Kidney (tissue), 13 donors: ENCODE measurements at regions not wholly inside any gene's neighbourhood (a gene's known extent, or its start where the extent isn't known, plus 50 kb on each side); places are given as distances from the start of the nearest gene placed in this dataset.

ENCODE experiments used
- DNase-seq, 5 donors: peaks; one replicate each; pipeline ENCODE4 v3.0.0-alpha.2; 2013 to 2020
- FAIRE-seq: peaks from 2 replicates; lab custom pipeline; 2012; peaks lifted over from hg19 to GRCh38; lab: Jason Lieb, UNC
- H3K27ac ChIP-seq, 2 donors: one replicate each; pipeline ENCODE4 v1.7.0; 2013; ENCODE audit warnings: low read depth in 2 of 2, low read length in 2 of 2, inconsistent platforms in 1 of 2
- H3K27me3 ChIP-seq: one replicate; pipeline ENCODE4 v1.7.1; 2013; ENCODE audit warnings: low read length, inconsistent platforms; ENCODE audit not compliant: control insufficient read depth, insufficient read depth
- H3K36me3 ChIP-seq, 3 donors: one replicate each; pipeline versions ENCODE4 v1.7.0 to v1.7.1; 2013; ENCODE audit warnings: low read length in 3 of 3, control low read depth in 1 of 3, inconsistent platforms in 1 of 3; ENCODE audit not compliant: insufficient read depth in 3 of 3, control insufficient read depth in 2 of 3
- H3K4me1 ChIP-seq, 3 donors: one replicate each; pipeline versions ENCODE4 v1.7.0 to v1.7.1; 2013; ENCODE audit warnings: low read length in 3 of 3, inconsistent platforms in 1 of 3, low read depth in 1 of 3; ENCODE audit not compliant: control insufficient read depth in 2 of 3, insufficient read depth in 2 of 3
- H3K4me3 ChIP-seq, 3 donors: one replicate each; pipeline versions ENCODE4 v1.7.0 to v1.8.1; 2013; ENCODE audit warnings: low read length in 3 of 3, control low read depth in 1 of 3, inconsistent platforms in 1 of 3
- H3K9ac ChIP-seq, 3 donors: one replicate each; pipeline versions ENCODE4 v1.7.0 to v1.7.1; 2013; ENCODE audit warnings: low read length in 3 of 3, control low read depth in 1 of 3, inconsistent platforms in 1 of 3
- H3K9me3 ChIP-seq, 3 donors: one replicate each; pipeline versions ENCODE4 v1.7.0 to v1.7.1; 2013; ENCODE audit warnings: low read length in 3 of 3, control low read depth in 1 of 3, inconsistent platforms in 1 of 3; ENCODE audit not compliant: control insufficient read depth in 2 of 3, insufficient read depth in 1 of 3
- CTCF ChIP-seq: IDR thresholded peaks from 3 replicates; pipeline ENCODE4 v1.5.1; 2012; ENCODE audit warnings: mild to moderate bottlenecking, moderate library complexity, borderline replicate concordance; ENCODE audit not compliant: insufficient read depth; ENCODE audit errors: extremely low read depth
- intact Hi-C: fragments of 100-400 bp; cut with DNase I; formaldehyde crosslinking; loops from one replicate; pipeline ENCODE4 v1.11.1; 2022
- donor health status: control.
- donor health status: control.
- donor health status: control.
- donor health status: control.
- donor health status: control.
- donor health status: DM: yes; HTN: yes; CAD: no.
- donor health status: Normal renal cell carcinoma (clear cell type).

GRCh38 chr9:15010581-15010980, 100.4 kb upstream of the FREM1 start:
- Histone ChIP-seq H3K36me3 (no peaks in the 10 kb centered on the region), H3K4me1 (no peaks in the 10 kb centered on the region), H3K27ac (no peak overlapping the region), H3K9me3 (no peaks in the 10 kb centered on the region), H3K27me3 (no peaks in the 10 kb centered on the region), H3K4me3 (no peak overlapping the region), H3K9ac (no peak overlapping the region)
- intact Hi-C loops = no loop called here
- DNase-seq (peak in 1 of 5 donors; percentile 26), FAIRE-seq (peak; percentile 51)
- TF ChIP-seq CTCF = no peak

- H3K9ac ChIP-seq = no peak overlapping the region
- no peak for TF ChIP-seq CTCF
- H3K4me3 ChIP-seq = no peak overlapping the region
- no peak overlapping the region for H3K27ac ChIP-seq
- H3K9me3 ChIP-seq = no peaks in the 10 kb centered on the region
- no peaks in the 10 kb centered on the region for H3K36me3 ChIP-seq
- intact Hi-C loops = no loop called here
- FAIRE-seq (no peak), DNase-seq (no peak)
- no peaks in the 10 kb centered on the region for H3K4me1 ChIP-seq
- no peaks in the 10 kb centered on the region for H3K27me3 ChIP-seq
Measured at GRCh38 chr9:15007698-15008097, 97.5 kb upstream of the FREM1 start.

GRCh38 chr9:14994738-14995137, 84.5 kb upstream of the FREM1 start:
- no peaks in the 10 kb centered on the region for H3K9me3 ChIP-seq
- H3K9ac ChIP-seq = no peak overlapping the region
- peaks cover 0 to 5% (median 0%) of the 10 kb centered on the region in 3 donors for H3K4me1 ChIP-seq
- H3K27ac ChIP-seq = no peak overlapping the region
- intact Hi-C loops = no loop called here
- H3K27me3 ChIP-seq = no peaks in the 10 kb centered on the region
- no peak for DNase-seq
- no peak for TF ChIP-seq CTCF
- no peak for FAIRE-seq
- no peak overlapping the region for H3K4me3 ChIP-seq
- no peaks in the 10 kb centered on the region for H3K36me3 ChIP-seq

GRCh38 chr9:14993901-14994554, 83.8 kb upstream of the FREM1 start:
- Histone ChIP-seq H3K9ac (peak overlapping the region in 1 of 3 donors; percentile 77), H3K4me3 (peak overlapping the region; percentile 62 to 94 (median 89)), H3K27ac (no peak overlapping the region), H3K4me1 (peaks cover 0 to 5% (median 0%) of the 10 kb centered on the region in 3 donors), H3K9me3 (no peaks in the 10 kb centered on the region), H3K36me3 (no peaks in the 10 kb centered on the region), H3K27me3 (no peaks in the 10 kb centered on the region)
- no peak for FAIRE-seq
- no peak for DNase-seq
- intact Hi-C loops = no loop called here
- no peak for TF ChIP-seq CTCF
